GM21786 (cell line): ENCODE measurements at regions not wholly inside any gene's neighbourhood (a gene's known extent, or its start where the extent isn't known, plus 50 kb on each side); places are given as distances from the start of the nearest gene placed in this dataset.

Source experiments
- ATAC-seq: cut with Tn5 transposase; IDR thresholded peaks from one replicate; pipeline ENCODE4 v1.9.1; 2021; ENCODE audit not compliant: unreplicated experiment

- ATAC-seq, result no peak
Measured at GRCh38 chr16:73150786-73151185, 102.9 kb upstream of the ZFHX3 start.

- no peak for ATAC-seq
Measured at GRCh38 chr16:73149334-73149733, 101.4 kb upstream of the ZFHX3 start.

- ATAC-seq, result no peak
Measured at GRCh38 chr16:73147958-73148357, 100.0 kb upstream of the ZFHX3 start.

- no peak for ATAC-seq
Measured at GRCh38 chr16:73145166-73145880, 97.4 kb upstream of the ZFHX3 start.

- no peak for ATAC-seq
Measured at GRCh38 chr16:73143576-73144422, 95.9 kb upstream of the ZFHX3 start.

- no peak for ATAC-seq
Measured at GRCh38 chr16:73143002-73143401, 95.1 kb upstream of the ZFHX3 start.

GRCh38 chr16:73142053-73142854, 94.3 kb upstream of the ZFHX3 start:
- no peak for ATAC-seq

GRCh38 chr16:73140929-73141328, 93.0 kb upstream of the ZFHX3 start:
- no peak for ATAC-seq

GRCh38 chr16:73131156-73131862, 83.4 kb upstream of the ZFHX3 start:
- ATAC-seq, result no peak

- ATAC-seq, result no peak
Measured at GRCh38 chr16:73129455-73129854, 81.5 kb upstream of the ZFHX3 start.

GRCh38 chr16:73126525-73126853, 78.6 kb upstream of the ZFHX3 start:
- no peak for ATAC-seq

- ATAC-seq, result no peak
Measured at GRCh38 chr16:73125850-73126524, 78.1 kb upstream of the ZFHX3 start.

- ATAC-seq, result no peak
Measured at GRCh38 chr16:73124665-73125375, 76.9 kb upstream of the ZFHX3 start.

- no peak for ATAC-seq
Measured at GRCh38 chr16:73124097-73124652, 76.2 kb upstream of the ZFHX3 start.

GRCh38 chr16:73122604-73123391, 74.9 kb upstream of the ZFHX3 start:
- no peak for ATAC-seq

- no peak for ATAC-seq
Measured at GRCh38 chr16:73116576-73116975, 68.6 kb upstream of the ZFHX3 start.

- no peak for ATAC-seq
Measured at GRCh38 chr16:73113336-73113735, 65.4 kb upstream of the ZFHX3 start.

GRCh38 chr16:73108195-73108963, 60.5 kb upstream of the ZFHX3 start:
- no peak for ATAC-seq
